H1 (cell line): ENCODE measurements at regions not wholly inside any gene's neighbourhood (a gene's known extent, or its start where the extent isn't known, plus 50 kb on each side); places are given as distances from the start of the nearest gene placed in this dataset.

Experiments
- CTCF ChIA-PET: fragments of 300-600 bp; sonication (Branson Sonifier 250); formaldehyde crosslinking; loops from one replicate; lab custom pipeline; 2021; ENCODE audit not compliant: partially characterized antibody; lab: Charles Lee
- POLR2A ChIA-PET: fragments of 300-600 bp; sonication (Branson Sonifier 250); formaldehyde crosslinking; loops from one replicate; lab custom pipeline; 2021; ENCODE audit warnings: inconsistent platforms; ENCODE audit not compliant: partially characterized antibody; lab: Charles Lee
- DNase-seq, 2 experiments: peaks; one replicate each; pipeline versions ENCODE4 v3.0.0 to v3.0.0-alpha.2; 2010 to 2022; ENCODE audit warnings: low spot score in 2 of 2, low read depth in 1 of 2, mixed read lengths in 1 of 2
- FAIRE-seq: peaks from 2 replicates; lab custom pipeline; 2011; peaks lifted over from hg19 to GRCh38; lab: Jason Lieb, UNC
- H2AFZ ChIP-seq: 2 replicates; pipeline ENCODE4 v1.8.1; 2012; ENCODE audit warnings: low read length, inconsistent platforms
- H2AK5ac ChIP-seq: 2 replicates; pipeline ENCODE4 v1.6.1; 2013; ENCODE audit warnings: low read depth, low read length
- H2BK120ac ChIP-seq: replicated peaks from 2 replicates; pipeline ENCODE3; 2013; ENCODE audit warnings: low read depth, low read length, inconsistent platforms
- H2BK12ac ChIP-seq: 2 replicates; pipeline ENCODE4 v1.6.1; 2013; ENCODE audit warnings: low read depth, low read length
- H2BK15ac ChIP-seq: 2 replicates; pipeline ENCODE4 v1.6.1; 2013; ENCODE audit warnings: low read length
- H2BK20ac ChIP-seq: 2 replicates; pipeline ENCODE4 v1.6.1; 2013; ENCODE audit warnings: low read length
- H2BK5ac ChIP-seq: 2 replicates; pipeline ENCODE4 v1.6.1; 2013; ENCODE audit warnings: low read depth, low read length
- H3K14ac ChIP-seq: 2 replicates; pipeline ENCODE4 v1.6.1; 2013; ENCODE audit warnings: inconsistent platforms; ENCODE audit not compliant: insufficient read length
- H3K18ac ChIP-seq: 2 replicates; pipeline ENCODE4 v1.6.1; 2013; ENCODE audit warnings: low read length; ENCODE audit errors: extremely low read depth
- H3K23ac ChIP-seq: 2 replicates; pipeline ENCODE4 v1.6.1; 2013; ENCODE audit warnings: inconsistent platforms; ENCODE audit not compliant: insufficient read length
- H3K23me2 ChIP-seq: 2 replicates; pipeline ENCODE4 v1.6.1; 2013; ENCODE audit warnings: low read depth, low read length
- H3K27ac ChIP-seq: 2 replicates; pipeline ENCODE4 v1.6.1; 2011; ENCODE audit warnings: low read depth, low read length, inconsistent platforms
- H3K27me3 ChIP-seq, 4 experiments: replicated peaks in 1 of 4; 1 replicate in 1 of 4; 2 replicates in 3 of 4; pipeline versions ENCODE4 v1.6.1 to v1.8.1; 2011 to 2013; ENCODE audit warnings: low read length in 3 of 4, mild to moderate bottlenecking in 3 of 4, inconsistent platforms in 2 of 4, mixed read lengths in 2 of 4, moderate library complexity in 1 of 4; ENCODE audit not compliant: control insufficient read depth in 3 of 4, insufficient read depth in 3 of 4; ENCODE audit errors: extremely low read depth in 1 of 4
- H3K36me3 ChIP-seq, 4 experiments: 2 replicates each; pipeline versions ENCODE4 v1.6.1 to v1.8.1; 2011 to 2013; ENCODE audit warnings: mild to moderate bottlenecking in 4 of 4, low read length in 3 of 4, moderate library complexity in 2 of 4, control low read depth in 1 of 4, inconsistent platforms in 1 of 4; ENCODE audit not compliant: insufficient read depth in 4 of 4, control insufficient read depth in 2 of 4
- H3K4ac ChIP-seq: replicated peaks from 2 replicates; pipeline ENCODE3; 2013; ENCODE audit warnings: low read length, low read depth, mixed read lengths, inconsistent platforms; ENCODE audit not compliant: insufficient read length
- H3K4me1 ChIP-seq, 4 experiments: replicated peaks in 1 of 4; 1 replicate in 1 of 4; 2 replicates in 3 of 4; pipeline versions ENCODE4 v1.6.1 to v1.8.1; 2011 to 2013; ENCODE audit warnings: low read length in 3 of 4, inconsistent platforms in 2 of 4, mixed read lengths in 1 of 4; ENCODE audit not compliant: insufficient read depth in 4 of 4, control insufficient read depth in 3 of 4
- H3K4me2 ChIP-seq, 2 experiments: 2 replicates each; pipeline versions ENCODE4 v1.6.1 to v1.8.1; 2011 to 2013; ENCODE audit warnings: low read depth in 2 of 2, low read length in 2 of 2, control low read depth in 1 of 2, inconsistent platforms in 1 of 2, mild to moderate bottlenecking in 1 of 2; ENCODE audit not compliant: insufficient read depth in 1 of 2
- H3K4me3 ChIP-seq, 4 experiments: fragments of 200-600, 300-600 bp in 1 of 4; sonication (generic), shearing (Covaris generic), sonication (Bioruptor Twin) in 1 of 4; 2 replicates each; pipeline versions ENCODE4 v1.5.1 to v1.8.1; 2011 to 2016; ENCODE audit warnings: low read length in 4 of 4, low read depth in 3 of 4, control low read depth in 2 of 4, inconsistent platforms in 2 of 4, mild to moderate bottlenecking in 2 of 4, mixed read lengths in 1 of 4, moderate library complexity in 1 of 4; ENCODE audit not compliant: insufficient read depth in 2 of 4; ENCODE audit errors: extremely low read depth in 1 of 4
- H3K56ac ChIP-seq: replicated peaks from 2 replicates; pipeline ENCODE3; 2013; ENCODE audit warnings: low read depth, mild to moderate bottlenecking, mixed read lengths, low read length, inconsistent platforms; ENCODE audit not compliant: insufficient read length
- H3K79me1 ChIP-seq: 2 replicates; pipeline ENCODE4 v1.6.1; 2013; ENCODE audit warnings: low read depth, low read length, control low read depth
- H3K79me2 ChIP-seq, 2 experiments: 2 replicates each; pipeline versions ENCODE4 v1.6.1 to v1.8.1; 2012 to 2013; ENCODE audit warnings: low read length in 2 of 2, mild to moderate bottlenecking in 2 of 2, inconsistent platforms in 1 of 2; ENCODE audit not compliant: insufficient read depth in 2 of 2, control insufficient read depth in 1 of 2
- H3K9ac ChIP-seq, 4 experiments: replicated peaks in 1 of 4; 1 replicate in 1 of 4; 2 replicates in 3 of 4; pipeline versions ENCODE4 v1.6.1 to v1.8.1; 2011 to 2013; ENCODE audit warnings: low read depth in 3 of 4, low read length in 3 of 4, control low read depth in 2 of 4, mild to moderate bottlenecking in 2 of 4, moderate library complexity in 2 of 4, inconsistent platforms in 1 of 4; ENCODE audit errors: extremely low read depth in 1 of 4
- H3K9me3 ChIP-seq, 2 experiments: 2 replicates each; pipeline versions ENCODE4 v1.6.1 to v1.8.1; 2012 to 2013; ENCODE audit warnings: mild to moderate bottlenecking in 2 of 2, moderate library complexity in 2 of 2, control low read depth in 1 of 2, inconsistent platforms in 1 of 2, low read depth in 1 of 2, low read length in 1 of 2, mixed read lengths in 1 of 2; ENCODE audit not compliant: insufficient read depth in 2 of 2
- H4K20me1 ChIP-seq, 2 experiments: replicated peaks in 1 of 2; 2 replicates each; pipeline versions ENCODE3 to v1.8.1; 2011 to 2013; ENCODE audit warnings: inconsistent platforms in 2 of 2, low read length in 2 of 2, mild to moderate bottlenecking in 1 of 2; ENCODE audit not compliant: insufficient read depth in 2 of 2, control insufficient read depth in 1 of 2
- H4K5ac ChIP-seq: 2 replicates; pipeline ENCODE4 v1.6.1; 2013; ENCODE audit warnings: low read length, low read depth, mixed read lengths, inconsistent platforms; ENCODE audit not compliant: insufficient read length
- H4K8ac ChIP-seq: 2 replicates; pipeline ENCODE4 v1.8.0; 2013; ENCODE audit warnings: mild to moderate bottlenecking, moderate library complexity, low read length, inconsistent platforms; ENCODE audit not compliant: insufficient read depth; ENCODE audit errors: extremely low read depth
- H4K91ac ChIP-seq: replicated peaks from 2 replicates; pipeline ENCODE3; 2013; ENCODE audit warnings: low read length, mixed read lengths, inconsistent platforms; ENCODE audit not compliant: insufficient read length
- CBX8 ChIP-seq: fragments of 300-800, 300-1000 bp; sonication (generic); IDR thresholded peaks from 2 replicates; pipeline ENCODE4 v1.7.1; 2016; ENCODE audit warnings: low read depth, low read length, borderline replicate concordance
- CREB1 ChIP-seq: IDR thresholded peaks from 2 replicates; pipeline ENCODE4 v1.6.1; 2012; ENCODE audit warnings: inconsistent platforms
- GABPA ChIP-seq: IDR thresholded peaks from 2 replicates; pipeline ENCODE4 v1.6.1; 2011; ENCODE audit warnings: mild to moderate bottlenecking, low read length, moderate library complexity, borderline replicate concordance; ENCODE audit not compliant: insufficient read depth
- HDAC6 ChIP-seq: IDR thresholded peaks from one replicate; pipeline ENCODE4 v1.7.1; 2012; ENCODE audit warnings: low read depth, mild to moderate bottlenecking, inconsistent platforms, low read length, moderate library complexity
- RAD21 ChIP-seq, 2 experiments: IDR thresholded peaks in 1 of 2; conservative IDR thresholded peaks in 1 of 2; 2 replicates each; pipeline ENCODE4 v1.6.1; 2011; ENCODE audit warnings: low read depth in 2 of 2, low read length in 2 of 2, improper control_type of control experiment in 1 of 2, inconsistent platforms in 1 of 2, mild to moderate bottlenecking in 1 of 2, moderate library complexity in 1 of 2
- RBBP5 ChIP-seq: IDR thresholded peaks from 2 replicates; pipeline ENCODE4 v1.7.1; 2012; ENCODE audit warnings: low read depth, mild to moderate bottlenecking, inconsistent platforms, low read length, moderate library complexity, borderline replicate concordance
- RFX5 ChIP-seq: IDR thresholded peaks from 2 replicates; pipeline ENCODE4 v1.6.1; 2011; ENCODE audit warnings: low read depth, low read length, improper control_type of control experiment, borderline replicate concordance
- SIN3A ChIP-seq, 2 experiments: IDR thresholded peaks in 1 of 2; conservative IDR thresholded peaks in 1 of 2; 2 replicates each; pipeline ENCODE4 v1.6.1; 2011 to 2012; ENCODE audit warnings: low read length in 2 of 2, improper control_type of control experiment in 1 of 2, low read depth in 1 of 2, mild to moderate bottlenecking in 1 of 2
- SUZ12 ChIP-seq: fragments of 200-600 bp; sonication (generic); IDR thresholded peaks from 2 replicates; pipeline ENCODE4 v1.6.1; 2012; ENCODE audit warnings: mild to moderate bottlenecking, inconsistent platforms, low read length, moderate library complexity, mixed read lengths
- TCF12 ChIP-seq: IDR thresholded peaks from 2 replicates; pipeline ENCODE4 v1.6.1; 2011; ENCODE audit warnings: low read depth, mild to moderate bottlenecking, low read length
- WGBS, 2 experiments: shearing (Covaris generic) in 1 of 2; methylation state at CpG; one replicate each; pipeline versions ENCODE4 v1.1.6 to v1.1.7; 2013 to 2015; ENCODE audit warnings: low lambda C conversion rate in 2 of 2, mixed read lengths in 2 of 2, inconsistent platforms in 1 of 2, low coverage in 1 of 2, missing lambda C conversion rate in 1 of 2; ENCODE audit not compliant: insufficient replicate concordance in 2 of 2, insufficient coverage in 1 of 2, insufficient read length in 1 of 2; ENCODE audit errors: extremely low coverage in 1 of 2, missing lambda C conversion rate in 1 of 2; 5-methylcytosine and 5-hydroxymethylcytosine counted together
- TF ChIP-seq, protein P1 (sequence below), 3 experiments: IDR thresholded peaks; 1 replicate in 2 of 3; 2 replicates in 1 of 3; pipeline versions ENCODE4 v1.5.1 to v1.6.1; 2011; ENCODE audit warnings: low read length in 3 of 3, mild to moderate bottlenecking in 3 of 3, inconsistent platforms in 2 of 3, low read depth in 1 of 3, moderate library complexity in 1 of 3; ENCODE audit not compliant: insufficient read depth in 1 of 3; ENCODE audit errors: control extremely low read depth in 1 of 3

DNA sequence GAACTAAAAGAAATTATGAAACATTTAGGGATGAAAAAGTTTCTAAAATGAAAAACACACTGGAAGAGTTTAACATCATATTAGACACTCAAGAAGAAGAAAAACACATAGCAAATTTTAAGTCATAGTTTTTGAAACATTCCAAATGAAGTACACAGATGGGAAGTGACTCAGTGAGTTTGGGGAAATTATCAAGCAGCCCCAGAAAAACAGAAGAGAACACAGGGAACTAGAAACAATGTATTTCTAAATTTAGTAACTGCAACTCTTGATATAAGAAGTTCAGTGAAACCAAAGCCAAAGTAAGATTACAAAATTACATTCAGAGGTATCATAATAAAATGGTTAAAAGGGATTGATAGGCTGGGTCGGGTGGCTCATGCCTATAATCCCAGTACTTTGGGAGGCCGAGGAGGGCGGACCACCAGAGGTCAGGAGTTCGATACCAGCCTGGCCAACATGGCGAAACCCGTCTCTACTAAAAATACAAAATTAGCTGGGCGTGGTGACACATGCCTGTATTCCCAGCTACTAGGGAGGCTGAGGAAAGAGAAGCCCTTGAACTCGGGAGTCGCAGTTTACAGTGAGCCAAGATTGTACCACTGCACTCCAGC lies 461.2 kb downstream of the KCTD8 start:
- WGBS, 2 experiments, result 93% methylated on average over 7 of the region's 9 CpGs; no CpG with 5 or more reads in 1 of the 2 experiments
- Histone ChIP-seq H3K56ac (no peak overlapping the region), H3K27me3 (no peaks in the 10 kb centered on the region), H2AFZ (no peak overlapping the region), H3K4me2 (no peak overlapping the region), H4K5ac (no peak overlapping the region), H3K18ac (no peak overlapping the region), H4K20me1 (no peaks in the 10 kb centered on the region), H3K9me3 (no peaks in the 10 kb centered on the region), H3K4me1 (peaks cover 0 to 5% (median 3%) of the 10 kb centered on the region in 4 experiments; a peak in 2 of 7 replicates), H2BK15ac (no peak overlapping the region), H3K4ac (no peak overlapping the region), H2BK20ac (no peak overlapping the region), H2AK5ac (no peak overlapping the region), H3K14ac (no peak overlapping the region), H2BK120ac (no peak overlapping the region), H3K23ac (no peak overlapping the region), H3K79me2 (no peaks in the 10 kb centered on the region), H3K27ac (no peak overlapping the region), H3K9ac (no peak overlapping the region), H3K36me3 (no peaks in the 10 kb centered on the region), H3K4me3 (no peak overlapping the region), H2BK5ac (no peak overlapping the region), H3K23me2 (no peaks in the 10 kb centered on the region; the same call in 1 of the 2 replicates), H3K79me1 (no peaks in the 10 kb centered on the region), H4K8ac (no peak overlapping the region), H2BK12ac (no peak overlapping the region), H4K91ac (no peak overlapping the region)
- FAIRE-seq (no peak), DNase-seq (no peak)
- ChIA-PET POLR2A (no interaction called here), CTCF (no interaction called here)
- TF ChIP-seq SIN3A (conservative IDR thresholded peaks at IDR 0.05 in 1 of 2, IDR thresholded peaks at IDR 0.05 in 1 of 2; ENCODE audit: low read depth in 1 of 2, low read length in 2 of 2), result no peak
- TF ChIP-seq RAD21 (IDR thresholded peaks at IDR 0.05 in 1 of 2, conservative IDR thresholded peaks at IDR 0.05 in 1 of 2; ENCODE audit: low read depth in 2 of 2, low read length in 2 of 2), result no peak
- no peak for TF ChIP-seq CREB1
- no peak for TF ChIP-seq TCF12
- no peak for TF ChIP-seq RFX5
- TF ChIP-seq CBX8, result no peak
- no peak for TF ChIP-seq SUZ12
- TF ChIP-seq GABPA, result no peak
- no peak for TF ChIP-seq HDAC6
- no peak for TF ChIP-seq RBBP5
- TF ChIP-seq, protein P1, sequence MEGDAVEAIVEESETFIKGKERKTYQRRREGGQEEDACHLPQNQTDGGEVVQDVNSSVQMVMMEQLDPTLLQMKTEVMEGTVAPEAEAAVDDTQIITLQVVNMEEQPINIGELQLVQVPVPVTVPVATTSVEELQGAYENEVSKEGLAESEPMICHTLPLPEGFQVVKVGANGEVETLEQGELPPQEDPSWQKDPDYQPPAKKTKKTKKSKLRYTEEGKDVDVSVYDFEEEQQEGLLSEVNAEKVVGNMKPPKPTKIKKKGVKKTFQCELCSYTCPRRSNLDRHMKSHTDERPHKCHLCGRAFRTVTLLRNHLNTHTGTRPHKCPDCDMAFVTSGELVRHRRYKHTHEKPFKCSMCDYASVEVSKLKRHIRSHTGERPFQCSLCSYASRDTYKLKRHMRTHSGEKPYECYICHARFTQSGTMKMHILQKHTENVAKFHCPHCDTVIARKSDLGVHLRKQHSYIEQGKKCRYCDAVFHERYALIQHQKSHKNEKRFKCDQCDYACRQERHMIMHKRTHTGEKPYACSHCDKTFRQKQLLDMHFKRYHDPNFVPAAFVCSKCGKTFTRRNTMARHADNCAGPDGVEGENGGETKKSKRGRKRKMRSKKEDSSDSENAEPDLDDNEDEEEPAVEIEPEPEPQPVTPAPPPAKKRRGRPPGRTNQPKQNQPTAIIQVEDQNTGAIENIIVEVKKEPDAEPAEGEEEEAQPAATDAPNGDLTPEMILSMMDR (IDR thresholded peaks at IDR 0.05; ENCODE audit: control extremely low read depth in 1 of 3, insufficient read depth in 1 of 3, low read depth in 1 of 3, low read length in 3 of 3), result no peak
